Astrocyte (in vitro differentiated cells and primary cell): ENCODE measurements at regions not wholly inside any gene's neighbourhood (a gene's known extent, or its start where the extent isn't known, plus 50 kb on each side); places are given as distances from the start of the nearest gene placed in this dataset.

Experiments used
- CTCF ChIP-seq: IDR thresholded peaks from 2 replicates; pipeline ENCODE4 v1.5.1; 2011; ENCODE audit warnings: low read depth, mild to moderate bottlenecking, inconsistent platforms, low read length, moderate library complexity; ENCODE audit not compliant: insufficient read depth
- EZH2 ChIP-seq: IDR thresholded peaks from 2 replicates; pipeline ENCODE4 v1.6.1; 2012; ENCODE audit warnings: mild to moderate bottlenecking, low read length, inconsistent platforms; ENCODE audit not compliant: insufficient read depth

GRCh38 chr17:72388765-72389473 lies 268.1 kb downstream of the SOX9 start:
- no peak for TF ChIP-seq CTCF
- TF ChIP-seq EZH2 = no peak
